HEK293T (cell line): ENCODE measurements at regions not wholly inside any gene's neighbourhood (a gene's known extent, or its start where the extent isn't known, plus 50 kb on each side); places are given as distances from the start of the nearest gene placed in this dataset.

Source experiments
- CTCF ChIA-PET: fragments of 350-600 bp; formaldehyde crosslinking; extraction: SDS; loops from one replicate; lab custom pipeline; 2021; ENCODE audit warnings: antibody characterized with exemption, inconsistent platforms; lab: Yijun Ruan, JAX
- POLR2A ChIA-PET: fragments of 350-600 bp; formaldehyde crosslinking; extraction: SDS; loops from one replicate; lab custom pipeline; 2020; ENCODE audit warnings: antibody characterized with exemption, inconsistent platforms; lab: Yijun Ruan, JAX
- DNase-seq: peaks from one replicate; pipeline ENCODE4 v3.0.0; 2012; ENCODE audit warnings: mixed read lengths; ENCODE audit errors: extremely low spot score
- ARNT ChIP-seq: fragments of 450-650 bp; IDR thresholded peaks from 2 replicates; pipeline ENCODE4 v1.6.1; 2017; ENCODE audit warnings: mild to moderate bottlenecking
- BHLHE40 ChIP-seq: fragments of 450-650 bp; IDR thresholded peaks from 2 replicates; pipeline ENCODE4 v1.6.1; 2016; ENCODE audit warnings: mild to moderate bottlenecking, moderate library complexity, borderline replicate concordance
- CTBP1 ChIP-seq: fragments of 450-650 bp; IDR thresholded peaks from 2 replicates; pipeline ENCODE4 v1.6.1; 2016; ENCODE audit warnings: borderline replicate concordance
- ELF4 ChIP-seq: fragments of 450-650 bp; IDR thresholded peaks from 2 replicates; pipeline ENCODE4 v1.6.1; 2017; ENCODE audit warnings: antibody characterized with exemption
- FOXA1 ChIP-seq: fragments of 450-650 bp; IDR thresholded peaks from 2 replicates; pipeline ENCODE4 v1.6.1; 2016; ENCODE audit warnings: mild to moderate bottlenecking
- FOXK2 ChIP-seq: fragments of 450-650 bp; IDR thresholded peaks from 2 replicates; pipeline ENCODE4 v1.6.1; 2016; ENCODE audit warnings: mild to moderate bottlenecking
- FOXM1 ChIP-seq: fragments of 450-650 bp; IDR thresholded peaks from 2 replicates; pipeline ENCODE4 v1.6.1; 2017; ENCODE audit warnings: mild to moderate bottlenecking, borderline replicate concordance
- HDGF ChIP-seq: fragments of 450-650 bp; IDR thresholded peaks from 2 replicates; pipeline ENCODE4 v1.6.1; 2017; ENCODE audit warnings: antibody characterized with exemption, borderline replicate concordance
- L3MBTL2 ChIP-seq: fragments of 450-650 bp; conservative IDR thresholded peaks from 2 replicates; pipeline ENCODE4 v1.6.1; 2016; ENCODE audit warnings: mild to moderate bottlenecking
- LEF1 ChIP-seq: fragments of 450-650 bp; IDR thresholded peaks from 2 replicates; pipeline ENCODE4 v1.6.1; 2017; ENCODE audit warnings: mild to moderate bottlenecking, borderline replicate concordance
- NFRKB ChIP-seq: fragments of 450-650 bp; IDR thresholded peaks from 2 replicates; pipeline ENCODE4 v1.6.1; 2016; ENCODE audit warnings: mild to moderate bottlenecking, moderate library complexity
- PKNOX1 ChIP-seq: fragments of 450-650 bp; IDR thresholded peaks from 2 replicates; pipeline ENCODE4 v1.6.1; 2016
- SP1 ChIP-seq: fragments of 450-650 bp; IDR thresholded peaks from 2 replicates; pipeline ENCODE4 v1.6.1; 2017
- SUZ12 ChIP-seq: fragments of 450-650 bp; IDR thresholded peaks from 2 replicates; pipeline ENCODE4 v1.6.1; 2016; ENCODE audit warnings: mild to moderate bottlenecking
- TARDBP ChIP-seq: fragments of 450-650 bp; IDR thresholded peaks from 2 replicates; pipeline ENCODE4 v1.6.1; 2016
- ZNF384 ChIP-seq: fragments of 450-650 bp; IDR thresholded peaks from 2 replicates; pipeline ENCODE4 v1.6.1; 2016

GRCh38 chr3:150149651-150150051 is 179.0 kb upstream of the PFN2 start:
- CTCF ChIA-PET = interaction anchor here (1.7 kb wide), 1 partner anchor 34 kb away, joined by 7 read pairs; no protein-coding TSS in a partner anchor
- POLR2A ChIA-PET = interaction anchor here (0.8 kb wide), 1 partner anchor 179 kb away, joined by 3 read pairs; the partner anchor contains the start of gene PFN2
- no peak for TF ChIP-seq LEF1
- no peak for TF ChIP-seq NFRKB
- TF ChIP-seq ELF4 = no peak
- no peak for TF ChIP-seq ARNT
- no peak for TF ChIP-seq CTBP1
- no peak for TF ChIP-seq L3MBTL2
- TF ChIP-seq ZNF384 = no peak
- TF ChIP-seq PKNOX1 = no peak
- TF ChIP-seq FOXM1 = no peak
- TF ChIP-seq BHLHE40 = no peak
- TF ChIP-seq SP1 = no peak
- TF ChIP-seq HDGF = no peak
- no peak for TF ChIP-seq SUZ12
- TF ChIP-seq TARDBP = no peak
- no peak for TF ChIP-seq FOXK2
- TF ChIP-seq FOXA1 = no peak
- DNase-seq = no peak

- POLR2A ChIA-PET = no interaction called here
- CTCF ChIA-PET = interaction anchor here (0.6 kb wide), 1 partner anchor 411 kb away, joined by 3 read pairs; no protein-coding TSS in a partner anchor
- DNase-seq = no peak
- no peak for TF ChIP-seq LEF1
- TF ChIP-seq FOXA1 = no peak
- no peak for TF ChIP-seq SP1
- no peak for TF ChIP-seq ELF4
- TF ChIP-seq HDGF = no peak
- TF ChIP-seq ZNF384 = no peak
- no peak for TF ChIP-seq ARNT
- no peak for TF ChIP-seq FOXK2
- no peak for TF ChIP-seq L3MBTL2
- no peak for TF ChIP-seq CTBP1
- TF ChIP-seq FOXM1 = no peak
- no peak for TF ChIP-seq PKNOX1
- TF ChIP-seq SUZ12 = no peak
Observed at GRCh38 chr3:150148227-150148626, 177.5 kb upstream of the PFN2 start.

GRCh38 chr3:150147776-150148175 is 177.1 kb upstream of the PFN2 start:
- ChIA-PET POLR2A (no interaction called here), CTCF (no interaction called here)
- no peak for DNase-seq
- no peak for TF ChIP-seq L3MBTL2
- TF ChIP-seq ZNF384 = no peak
- no peak for TF ChIP-seq LEF1
- no peak for TF ChIP-seq NFRKB
- TF ChIP-seq ELF4 = no peak
- TF ChIP-seq ARNT = no peak
- no peak for TF ChIP-seq FOXM1
- no peak for TF ChIP-seq CTBP1
- no peak for TF ChIP-seq PKNOX1
- TF ChIP-seq HDGF = no peak
- TF ChIP-seq TARDBP = no peak
- no peak for TF ChIP-seq BHLHE40
- no peak for TF ChIP-seq FOXA1
- no peak for TF ChIP-seq SP1
- no peak for TF ChIP-seq SUZ12
- no peak for TF ChIP-seq FOXK2

GRCh38 chr3:150146991-150147761 is 176.5 kb upstream of the PFN2 start:
- ChIA-PET POLR2A (no interaction called here), CTCF (interaction anchor here (0.6 kb wide), 1 partner anchor 45 kb away, joined by 3 read pairs; no protein-coding TSS in a partner anchor)
- no peak for DNase-seq
- TF ChIP-seq SUZ12 (no peak), ARNT (no peak), ZNF384 (no peak)

- DNase-seq = no peak
- ChIA-PET POLR2A (no interaction called here), CTCF (no interaction called here)
- no peak for TF ChIP-seq FOXA1
- no peak for TF ChIP-seq FOXM1
- no peak for TF ChIP-seq LEF1
- no peak for TF ChIP-seq CTBP1
- TF ChIP-seq HDGF = no peak
- TF ChIP-seq ELF4 = no peak
Observed at GRCh38 chr3:150145659-150146058, 175.0 kb upstream of the PFN2 start.

GRCh38 chr3:150144191-150144708 is 173.6 kb upstream of the PFN2 start:
- POLR2A ChIA-PET = no interaction called here
- TF ChIP-seq NFRKB (no peak), BHLHE40 (no peak), TARDBP (no peak), SP1 (no peak), FOXK2 (no peak), L3MBTL2 (no peak)
- CTCF ChIA-PET = interaction anchor here (0.9 kb wide), 1 partner anchor 14 kb away, joined by 3 read pairs; no protein-coding TSS in a partner anchor
- no peak for DNase-seq
